B cell (primary cell): ENCODE measurements at regions not wholly inside any gene's neighbourhood (a gene's known extent, or its start where the extent isn't known, plus 50 kb on each side); places are given as distances from the start of the nearest gene placed in this dataset.

Experiments used
- EZH2 ChIP-seq: IDR thresholded peaks from 2 replicates; pipeline ENCODE4 v1.6.1; 2012; ENCODE audit warnings: borderline replicate concordance, low read depth, mild to moderate bottlenecking, moderate library complexity, low read length; ENCODE audit not compliant: insufficient read depth, poor library complexity, severe bottlenecking
- TF ChIP-seq, protein P1 (sequence below): fragments of 200-600 bp; IDR thresholded peaks from one replicate; pipeline ENCODE4 v1.8.0; 2022; ENCODE audit warnings: antibody characterized with exemption, mild to moderate bottlenecking

DNA sequence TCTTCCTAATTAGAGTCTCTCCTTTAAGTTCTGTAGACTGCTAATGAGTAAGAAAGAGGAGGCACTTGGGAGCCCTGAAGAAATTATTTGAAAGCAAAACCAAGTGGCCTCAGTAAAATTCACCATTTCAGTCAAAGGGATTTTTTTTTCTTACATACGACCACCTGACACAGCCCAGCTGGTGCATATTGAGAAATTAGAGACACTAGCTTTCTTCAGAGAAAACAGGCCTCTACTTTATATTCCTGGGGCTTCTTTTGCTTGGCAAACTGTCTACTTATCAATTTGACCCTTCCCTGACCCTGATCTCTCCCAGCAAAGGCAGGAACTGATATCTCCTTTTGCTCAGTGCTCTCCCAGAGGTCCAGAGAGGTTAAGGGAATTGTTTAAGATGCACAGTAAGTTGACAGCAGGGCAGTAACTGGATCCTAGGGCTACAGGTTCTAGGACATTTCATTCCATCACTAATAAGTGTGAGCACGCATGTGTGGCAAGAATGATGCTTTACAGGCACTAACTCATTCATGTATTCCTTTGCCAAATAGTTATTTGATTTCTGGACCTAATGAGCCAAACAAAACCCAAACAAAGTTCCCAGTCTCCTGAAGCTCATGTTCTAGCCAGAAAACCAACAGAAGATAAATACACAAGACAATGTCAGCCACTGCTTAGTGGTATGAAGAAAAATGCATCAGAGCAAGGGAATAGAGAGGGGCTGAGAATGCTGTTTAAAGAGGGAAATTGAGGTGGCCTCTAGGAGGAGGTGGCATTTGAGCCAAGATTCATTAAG lies 467.6 kb downstream of the SOX6 start:
- TF ChIP-seq, protein P1, sequence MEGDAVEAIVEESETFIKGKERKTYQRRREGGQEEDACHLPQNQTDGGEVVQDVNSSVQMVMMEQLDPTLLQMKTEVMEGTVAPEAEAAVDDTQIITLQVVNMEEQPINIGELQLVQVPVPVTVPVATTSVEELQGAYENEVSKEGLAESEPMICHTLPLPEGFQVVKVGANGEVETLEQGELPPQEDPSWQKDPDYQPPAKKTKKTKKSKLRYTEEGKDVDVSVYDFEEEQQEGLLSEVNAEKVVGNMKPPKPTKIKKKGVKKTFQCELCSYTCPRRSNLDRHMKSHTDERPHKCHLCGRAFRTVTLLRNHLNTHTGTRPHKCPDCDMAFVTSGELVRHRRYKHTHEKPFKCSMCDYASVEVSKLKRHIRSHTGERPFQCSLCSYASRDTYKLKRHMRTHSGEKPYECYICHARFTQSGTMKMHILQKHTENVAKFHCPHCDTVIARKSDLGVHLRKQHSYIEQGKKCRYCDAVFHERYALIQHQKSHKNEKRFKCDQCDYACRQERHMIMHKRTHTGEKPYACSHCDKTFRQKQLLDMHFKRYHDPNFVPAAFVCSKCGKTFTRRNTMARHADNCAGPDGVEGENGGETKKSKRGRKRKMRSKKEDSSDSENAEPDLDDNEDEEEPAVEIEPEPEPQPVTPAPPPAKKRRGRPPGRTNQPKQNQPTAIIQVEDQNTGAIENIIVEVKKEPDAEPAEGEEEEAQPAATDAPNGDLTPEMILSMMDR: no peak
- no peak for TF ChIP-seq EZH2
